Endothelial cell of umbilical vein (primary cell): ENCODE measurements at regions not wholly inside any gene's neighbourhood (a gene's known extent, or its start where the extent isn't known, plus 50 kb on each side); places are given as distances from the start of the nearest gene placed in this dataset.

Experiments used
- BruUV-seq: library from RNA; stranded (reverse); fragments of 400-500 nt; replicated peaks from 2 replicates; lab custom pipeline; 2021; lab: Mats Ljungman, UMichigan
- CTCF ChIA-PET: fragments of 300-600, 350-600 bp; sonication (Branson Sonifier 250); formaldehyde crosslinking; loops from one replicate; lab custom pipeline; 2021; ENCODE audit warnings: antibody characterized with exemption, inconsistent platforms; lab: Charles Lee
- POLR2A ChIA-PET: fragments of 300-600, 350-600 bp; sonication (Branson Sonifier 250); formaldehyde crosslinking; loops from one replicate; lab custom pipeline; 2021; ENCODE audit warnings: antibody characterized with exemption, inconsistent platforms; lab: Charles Lee
- DNase-seq: peaks from one replicate; pipeline ENCODE4 v3.0.0-alpha.2; 2011; ENCODE audit warnings: low read depth, low spot score
- FAIRE-seq: peaks from 2 replicates; lab custom pipeline; 2011; peaks lifted over from hg19 to GRCh38; lab: Jason Lieb, UNC
- H2AFZ ChIP-seq: 2 replicates; pipeline ENCODE4 v1.6.0; 2012; ENCODE audit warnings: low read depth, low read length, control low read depth, inconsistent platforms
- H3K27ac ChIP-seq: 2 replicates; pipeline ENCODE4 v1.5.1; 2011; ENCODE audit warnings: low read depth, mild to moderate bottlenecking, control low read depth, low read length, moderate library complexity; ENCODE audit not compliant: insufficient read depth
- H3K27me3 ChIP-seq, 2 experiments: 2 replicates each; pipeline versions ENCODE4 v1.6.0 to v1.6.1; 2011; ENCODE audit warnings: low read length in 2 of 2, mixed read lengths in 1 of 2; ENCODE audit not compliant: control insufficient read depth in 2 of 2, insufficient read depth in 2 of 2
- H3K36me3 ChIP-seq, 2 experiments: 2 replicates in 1 of 2; 3 replicates in 1 of 2; pipeline ENCODE4 v1.5.1; 2011; ENCODE audit warnings: low read length in 2 of 2, mild to moderate bottlenecking in 1 of 2, moderate library complexity in 1 of 2; ENCODE audit not compliant: control insufficient read depth in 2 of 2, insufficient read depth in 2 of 2; ENCODE audit errors: extremely low read depth in 1 of 2
- H3K4me1 ChIP-seq: 3 replicates; pipeline ENCODE4 v1.5.1; 2011; ENCODE audit warnings: mild to moderate bottlenecking, low read length; ENCODE audit not compliant: control insufficient read depth, insufficient read depth; ENCODE audit errors: extremely low read depth
- H3K4me2 ChIP-seq: 2 replicates; pipeline ENCODE4 v1.6.1; 2011; ENCODE audit warnings: low read length, control low read depth, mixed read lengths; ENCODE audit not compliant: insufficient read depth
- H3K4me3 ChIP-seq, 3 experiments: fragments of 200-600 bp in 1 of 3; sonication (generic), shearing (Covaris generic) in 1 of 3; replicated peaks in 1 of 3; 2 replicates each; pipeline ENCODE4 v1.5.1; 2011 to 2016; ENCODE audit warnings: control low read depth in 3 of 3, low read length in 3 of 3, mild to moderate bottlenecking in 2 of 3, inconsistent platforms in 1 of 3, low read depth in 1 of 3, moderate library complexity in 1 of 3; ENCODE audit not compliant: insufficient read depth in 1 of 3
- H3K79me2 ChIP-seq: 2 replicates; pipeline ENCODE4 v1.6.0; 2012; ENCODE audit warnings: low read length, inconsistent platforms; ENCODE audit not compliant: control insufficient read depth, insufficient read depth
- H3K9ac ChIP-seq: replicated peaks from 2 replicates; pipeline ENCODE3; 2011; ENCODE audit warnings: low read length, control low read depth; ENCODE audit not compliant: insufficient read depth; ENCODE audit errors: extremely low read depth
- H3K9me1 ChIP-seq: replicated peaks from 3 replicates; pipeline ENCODE4 v1.6.0; 2011; ENCODE audit warnings: mild to moderate bottlenecking, low read length; ENCODE audit not compliant: control insufficient read depth, insufficient read depth; ENCODE audit errors: extremely low read depth
- H3K9me3 ChIP-seq: replicated peaks from 2 replicates; pipeline ENCODE4 v1.5.1; 2012; ENCODE audit warnings: low read length, inconsistent platforms; ENCODE audit not compliant: control insufficient read depth, insufficient read depth
- H4K20me1 ChIP-seq: replicated peaks from 2 replicates; pipeline ENCODE3; 2011; ENCODE audit warnings: mild to moderate bottlenecking, low read length; ENCODE audit not compliant: control insufficient read depth, insufficient read depth; ENCODE audit errors: extremely low read depth
- EZH2 ChIP-seq: IDR thresholded peaks from 2 replicates; pipeline ENCODE4 v1.6.1; 2012; ENCODE audit warnings: borderline replicate concordance, low read depth, mild to moderate bottlenecking, moderate library complexity, low read length, inconsistent platforms; ENCODE audit not compliant: severe bottlenecking
- FOS ChIP-seq: IDR thresholded peaks from 2 replicates; pipeline ENCODE4 v1.6.1; 2011; ENCODE audit warnings: mild to moderate bottlenecking, low read length, moderate library complexity, borderline replicate concordance; ENCODE audit not compliant: insufficient read depth
- GATA2 ChIP-seq: IDR thresholded peaks from 2 replicates; pipeline ENCODE4 v1.7.0; 2011; ENCODE audit warnings: low read depth, mild to moderate bottlenecking, moderate library complexity, mixed read lengths, low read length; ENCODE audit not compliant: insufficient read length, insufficient read depth
- JUN ChIP-seq: IDR thresholded peaks from 2 replicates; pipeline ENCODE4 v1.6.1; 2011; ENCODE audit warnings: borderline replicate concordance, low read depth; ENCODE audit not compliant: insufficient read length, insufficient read depth
- MYC ChIP-seq: IDR thresholded peaks from one replicate; pipeline ENCODE4 v1.6.1; 2011; ENCODE audit warnings: mild to moderate bottlenecking, low read depth, low read length
- POLR2A ChIP-seq: IDR thresholded peaks from 2 replicates; pipeline ENCODE4 v1.6.1; 2012; ENCODE audit warnings: low read depth, mild to moderate bottlenecking, control low read depth, low read length
- POLR2AphosphoS5 ChIP-seq: IDR thresholded peaks from 2 replicates; pipeline ENCODE4 v1.6.1; 2012; ENCODE audit warnings: low read depth, mild to moderate bottlenecking, control low read depth, low read length, moderate library complexity; ENCODE audit not compliant: insufficient read depth
- dilution Hi-C: fragments of 300-500 bp; cut with MboI; formaldehyde crosslinking; loops from one replicate; pipeline ENCODE4 v1.15.0; 2019; ENCODE audit warnings: low sequenced_read_pairs; ENCODE audit not compliant: extremely low pct_ligation_motif_present
- intact Hi-C: fragments of 100-400 bp; cut with micrococcal nuclease; formaldehyde crosslinking; loops from one replicate; pipeline ENCODE4 v1.10.0; 2022
- TF ChIP-seq, protein P1 (sequence below): IDR thresholded peaks from 2 replicates; pipeline ENCODE4 v1.6.1; 2011; ENCODE audit not compliant: insufficient read depth, insufficient read length
- TF ChIP-seq, protein P2 (sequence below), 2 donors: IDR thresholded peaks; 1 replicate in 1 of 2; 2 replicates in 1 of 2; pipeline ENCODE4 v1.5.1; 2011; ENCODE audit warnings: low read length in 2 of 2, mild to moderate bottlenecking in 2 of 2, moderate library complexity in 2 of 2, control low read depth in 1 of 2, inconsistent platforms in 1 of 2, low read depth in 1 of 2; ENCODE audit not compliant: insufficient read depth in 1 of 2; ENCODE audit errors: extremely low read depth in 1 of 2

DNA sequence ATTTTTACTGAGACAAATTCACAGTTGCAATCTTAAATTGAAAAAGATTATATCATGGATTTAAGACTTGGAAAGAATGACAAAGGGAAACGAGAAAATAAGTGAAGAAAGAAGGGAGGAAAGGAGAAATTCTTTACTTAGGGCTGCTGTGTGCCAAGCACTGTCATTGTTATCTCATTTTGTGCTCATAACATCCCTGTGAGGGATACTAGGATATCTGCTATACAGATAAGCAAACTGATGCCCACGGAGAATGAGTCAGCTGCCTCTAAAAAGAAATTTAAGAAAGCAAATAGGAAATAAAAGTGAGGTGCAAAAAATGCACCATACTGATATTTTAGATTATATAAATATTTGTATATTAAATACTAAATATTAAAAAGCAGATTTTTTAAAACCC lies 183.6 kb upstream of the NR5A2 start:
- dilution Hi-C loops = no loop called here
- Histone ChIP-seq H3K9me1 (no peaks in the 10 kb centered on the region), H3K27me3 (no peaks in the 10 kb centered on the region), H4K20me1 (no peaks in the 10 kb centered on the region), H3K27ac (no peak overlapping the region), H3K4me3 (no peak overlapping the region), H3K4me1 (peaks cover 4% of the 10 kb centered on the region), H3K9ac (no peak overlapping the region), H2AFZ (no peak overlapping the region), H3K79me2 (no peaks in the 10 kb centered on the region), H3K4me2 (no peak overlapping the region), H3K36me3 (no peaks in the 10 kb centered on the region), H3K9me3 (no peaks in the 10 kb centered on the region)
- ChIA-PET POLR2A (no interaction called here), CTCF (interaction anchor here (0.8 to 1.4 kb wide), 2 partner anchors 10 to 16 kb away, joined by 3 read pairs; no protein-coding TSS in a partner anchor)
- no peak for FAIRE-seq
- intact Hi-C loops = no loop called here
- no peak for TF ChIP-seq POLR2A
- no peak for TF ChIP-seq POLR2AphosphoS5
- no peak for TF ChIP-seq EZH2
- TF ChIP-seq JUN = peak; percentile 7
- TF ChIP-seq GATA2 = peak; percentile 39
- TF ChIP-seq, protein P1, sequence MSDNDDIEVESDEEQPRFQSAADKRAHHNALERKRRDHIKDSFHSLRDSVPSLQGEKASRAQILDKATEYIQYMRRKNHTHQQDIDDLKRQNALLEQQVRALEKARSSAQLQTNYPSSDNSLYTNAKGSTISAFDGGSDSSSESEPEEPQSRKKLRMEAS = no peak
- TF ChIP-seq FOS = peak; percentile 33
- TF ChIP-seq, protein P2, sequence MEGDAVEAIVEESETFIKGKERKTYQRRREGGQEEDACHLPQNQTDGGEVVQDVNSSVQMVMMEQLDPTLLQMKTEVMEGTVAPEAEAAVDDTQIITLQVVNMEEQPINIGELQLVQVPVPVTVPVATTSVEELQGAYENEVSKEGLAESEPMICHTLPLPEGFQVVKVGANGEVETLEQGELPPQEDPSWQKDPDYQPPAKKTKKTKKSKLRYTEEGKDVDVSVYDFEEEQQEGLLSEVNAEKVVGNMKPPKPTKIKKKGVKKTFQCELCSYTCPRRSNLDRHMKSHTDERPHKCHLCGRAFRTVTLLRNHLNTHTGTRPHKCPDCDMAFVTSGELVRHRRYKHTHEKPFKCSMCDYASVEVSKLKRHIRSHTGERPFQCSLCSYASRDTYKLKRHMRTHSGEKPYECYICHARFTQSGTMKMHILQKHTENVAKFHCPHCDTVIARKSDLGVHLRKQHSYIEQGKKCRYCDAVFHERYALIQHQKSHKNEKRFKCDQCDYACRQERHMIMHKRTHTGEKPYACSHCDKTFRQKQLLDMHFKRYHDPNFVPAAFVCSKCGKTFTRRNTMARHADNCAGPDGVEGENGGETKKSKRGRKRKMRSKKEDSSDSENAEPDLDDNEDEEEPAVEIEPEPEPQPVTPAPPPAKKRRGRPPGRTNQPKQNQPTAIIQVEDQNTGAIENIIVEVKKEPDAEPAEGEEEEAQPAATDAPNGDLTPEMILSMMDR (IDR thresholded peaks at IDR 0.05; ENCODE audit: extremely low read depth in 1 of 2, insufficient read depth in 1 of 2, low read depth in 1 of 2, low read length in 2 of 2) = no peak
- TF ChIP-seq MYC = no peak
- DNase-seq = peak; percentile 67
- no TSS peak for BruUV-seq
